Cardiac muscle cell (in vitro differentiated cells and primary cell): ENCODE measurements at regions not wholly inside any gene's neighbourhood (a gene's known extent, or its start where the extent isn't known, plus 50 kb on each side); places are given as distances from the start of the nearest gene placed in this dataset.

Experiments
- DNase-seq, 2 donors: peaks; one replicate each; pipeline versions ENCODE4 v3.0.0 to v3.0.0-alpha.2; 2010 to 2017; ENCODE audit warnings: low read depth in 1 of 2, low spot score in 1 of 2
- H3K27ac ChIP-seq: fragments of 200-600 bp; sonication (generic); 2 replicates; pipeline ENCODE4 v1.5.1; 2016
- H3K27me3 ChIP-seq: fragments of 200-600 bp; sonication (generic); 2 replicates; pipeline ENCODE4 v1.6.0; 2016; ENCODE audit warnings: control low read depth
- H3K36me3 ChIP-seq: fragments of 200-600 bp; sonication (generic); 2 replicates; pipeline ENCODE4 v1.5.1; 2016; ENCODE audit warnings: control low read depth
- H3K4me1 ChIP-seq: fragments of 200-600 bp; sonication (generic); 2 replicates; pipeline ENCODE4 v1.8.1; 2017; ENCODE audit warnings: low read depth, mild to moderate bottlenecking, mixed run types
- H3K4me3 ChIP-seq: fragments of 200-600 bp; sonication (generic); 2 replicates; pipeline ENCODE4 v1.5.1; 2016; ENCODE audit warnings: mild to moderate bottlenecking
- H3K9me3 ChIP-seq: fragments of 200-600 bp; sonication (generic); 2 replicates; pipeline ENCODE4 v1.5.1; 2017; ENCODE audit warnings: low read depth, mild to moderate bottlenecking, control low read depth
- CTCF ChIP-seq: IDR thresholded peaks from 2 replicates; pipeline ENCODE4 v1.5.1; 2012; ENCODE audit warnings: low read depth, mild to moderate bottlenecking, low read length

- Histone ChIP-seq H3K4me3 (no peak overlapping the region), H3K36me3 (no peaks in the 10 kb centered on the region), H3K27ac (no peak overlapping the region), H3K27me3 (no peaks in the 10 kb centered on the region), H3K4me1 (no peaks in the 10 kb centered on the region), H3K9me3 (no peaks in the 10 kb centered on the region)
- no peak for TF ChIP-seq CTCF
- DNase-seq = no peak
Observed at GRCh38 chr2:18096836-18097405, 218.5 kb downstream of the KCNS3 start.

- Histone ChIP-seq H3K4me1 (no peaks in the 10 kb centered on the region), H3K27ac (no peak overlapping the region), H3K4me3 (no peak overlapping the region), H3K27me3 (no peaks in the 10 kb centered on the region), H3K9me3 (no peaks in the 10 kb centered on the region), H3K36me3 (no peaks in the 10 kb centered on the region)
- TF ChIP-seq CTCF = no peak
- DNase-seq = no peak
Observed at GRCh38 chr2:18094277-18094676, 215.8 kb downstream of the KCNS3 start.

- no peak for DNase-seq
- H3K27ac ChIP-seq = no peak overlapping the region
- H3K4me1 ChIP-seq = no peaks in the 10 kb centered on the region
- no peaks in the 10 kb centered on the region for H3K36me3 ChIP-seq
- no peaks in the 10 kb centered on the region for H3K9me3 ChIP-seq
- H3K27me3 ChIP-seq = no peaks in the 10 kb centered on the region
- no peak for TF ChIP-seq CTCF
- no peak overlapping the region for H3K4me3 ChIP-seq
Observed at GRCh38 chr2:18093196-18093595, 214.7 kb downstream of the KCNS3 start.

- no peak for DNase-seq
- TF ChIP-seq CTCF = no peak
- H3K4me1 ChIP-seq = no peaks in the 10 kb centered on the region
- no peaks in the 10 kb centered on the region for H3K27me3 ChIP-seq
- no peak overlapping the region for H3K27ac ChIP-seq
- no peaks in the 10 kb centered on the region for H3K36me3 ChIP-seq
- no peaks in the 10 kb centered on the region for H3K9me3 ChIP-seq
- no peak overlapping the region for H3K4me3 ChIP-seq
Observed at GRCh38 chr2:18092760-18093159, 214.3 kb downstream of the KCNS3 start.

DNA sequence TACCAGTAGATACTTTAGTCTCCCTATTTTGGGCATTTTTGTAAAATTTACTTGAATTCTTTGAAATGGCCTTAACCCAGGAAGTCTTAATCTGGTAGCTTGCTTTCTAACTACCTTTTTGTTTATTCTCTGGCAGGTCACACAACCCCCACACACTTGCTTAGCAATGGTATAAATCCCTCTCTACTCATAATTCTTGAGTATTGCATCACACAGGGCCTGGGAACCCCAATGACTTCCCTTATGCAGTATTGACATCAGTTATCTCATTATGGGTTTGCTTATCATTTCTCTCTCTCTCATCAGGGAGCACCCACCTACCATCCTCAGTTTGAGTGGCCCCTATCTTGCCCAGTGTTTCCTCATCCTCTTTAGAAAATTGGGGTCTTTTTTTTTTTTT is 207.1 kb downstream of the KCNS3 start:
- no peaks in the 10 kb centered on the region for H3K27me3 ChIP-seq
- no peaks in the 10 kb centered on the region for H3K4me1 ChIP-seq
- H3K27ac ChIP-seq = no peak overlapping the region
- H3K9me3 ChIP-seq = no peaks in the 10 kb centered on the region
- no peak for TF ChIP-seq CTCF
- no peak for DNase-seq
- H3K36me3 ChIP-seq = no peaks in the 10 kb centered on the region
- no peak overlapping the region for H3K4me3 ChIP-seq

DNA sequence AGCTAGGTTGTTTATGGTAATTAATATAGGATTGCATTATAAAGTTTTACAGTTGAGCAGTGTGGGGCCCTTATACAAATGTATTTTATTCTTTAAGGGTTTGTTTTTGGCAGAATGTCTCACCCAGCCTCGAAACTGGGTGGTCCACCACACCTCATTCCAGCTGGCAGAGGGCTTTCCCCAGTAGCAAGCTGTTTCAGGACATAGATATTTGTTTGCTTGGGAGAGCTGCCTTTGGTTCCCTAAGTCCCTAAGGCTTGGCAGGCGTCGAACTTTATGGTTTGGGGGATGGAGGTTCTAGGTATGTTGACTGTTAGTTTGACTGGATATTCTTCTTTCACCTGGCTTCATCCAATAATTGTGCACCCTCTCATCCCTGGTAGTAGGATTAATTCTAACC is 205.9 kb downstream of the KCNS3 start:
- Histone ChIP-seq H3K4me3 (no peak overlapping the region), H3K9me3 (no peaks in the 10 kb centered on the region), H3K27ac (no peak overlapping the region), H3K36me3 (no peaks in the 10 kb centered on the region), H3K27me3 (no peaks in the 10 kb centered on the region), H3K4me1 (no peaks in the 10 kb centered on the region)
- TF ChIP-seq CTCF = no peak
- no peak for DNase-seq
